RCC 7860 (cell line): ENCODE measurements at regions not wholly inside any gene's neighbourhood (a gene's known extent, or its start where the extent isn't known, plus 50 kb on each side); places are given as distances from the start of the nearest gene placed in this dataset.
"Not testable (repeated sequence)": the region's sequence is repeated elsewhere in the genome, so short reads cannot be mapped to it uniquely, and the experiment has no call there.

Experiments
- DNase-seq: peaks from one replicate; pipeline ENCODE4 v3.0.0-alpha.2; 2015; ENCODE audit warnings: low spot score
- FAIRE-seq: peaks from 2 replicates; lab custom pipeline; 2012; peaks lifted over from hg19 to GRCh38; lab: Jason Lieb, UNC

DNA sequence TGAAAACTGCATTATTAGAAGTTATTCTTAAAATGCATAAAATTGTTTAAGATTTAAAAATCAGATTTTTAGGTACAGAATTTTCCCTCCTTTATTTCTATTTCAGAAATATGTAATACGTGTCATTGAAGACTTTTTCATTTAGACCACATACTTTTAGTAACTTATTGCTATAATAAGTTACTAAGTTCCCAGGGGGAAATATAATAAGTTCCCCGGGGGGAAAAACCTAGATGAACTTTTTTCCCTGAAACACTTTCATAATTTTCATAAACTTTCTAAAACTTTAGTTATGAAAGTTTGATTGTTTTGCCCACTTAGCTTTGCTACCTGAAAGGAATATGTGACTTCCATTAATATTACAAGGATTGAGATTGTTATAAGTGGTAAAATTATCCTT, 1341.5 kb upstream of the IGFBP7 start:
- DNase-seq (no peak), FAIRE-seq (no peak)

GRCh38 chr4:58435871-58436270, 1325.7 kb upstream of the IGFBP7 start:
- FAIRE-seq: no peak

GRCh38 chr4:58413849-58414248, 1303.7 kb upstream of the IGFBP7 start:
- FAIRE-seq: no peak
- DNase-seq: no peak

More at GRCh38 chr4:58435871-58436270, 1325.7 kb upstream of the IGFBP7 start:
- DNase-seq: no peak

DNA sequence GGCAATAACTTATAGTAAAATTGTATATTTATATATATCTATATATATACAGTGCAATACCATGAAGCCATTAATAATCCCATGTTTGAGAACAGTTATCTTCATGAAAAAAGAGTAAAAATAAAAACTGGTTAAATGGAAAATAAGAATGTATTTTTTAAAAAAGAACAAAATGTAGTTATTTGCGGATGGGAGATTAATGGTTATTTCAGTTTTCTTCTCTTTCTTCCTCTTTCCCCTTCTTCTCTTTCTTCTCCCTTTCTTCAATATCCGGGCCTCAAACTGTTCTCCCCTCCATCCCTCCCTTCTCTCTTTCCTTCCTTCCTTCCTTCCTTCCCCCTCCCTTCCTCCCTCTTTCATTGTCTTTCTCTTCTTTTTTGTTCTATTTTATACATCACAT, 1301.7 kb upstream of the IGFBP7 start:
- DNase-seq: no peak
- FAIRE-seq: no peak

DNA sequence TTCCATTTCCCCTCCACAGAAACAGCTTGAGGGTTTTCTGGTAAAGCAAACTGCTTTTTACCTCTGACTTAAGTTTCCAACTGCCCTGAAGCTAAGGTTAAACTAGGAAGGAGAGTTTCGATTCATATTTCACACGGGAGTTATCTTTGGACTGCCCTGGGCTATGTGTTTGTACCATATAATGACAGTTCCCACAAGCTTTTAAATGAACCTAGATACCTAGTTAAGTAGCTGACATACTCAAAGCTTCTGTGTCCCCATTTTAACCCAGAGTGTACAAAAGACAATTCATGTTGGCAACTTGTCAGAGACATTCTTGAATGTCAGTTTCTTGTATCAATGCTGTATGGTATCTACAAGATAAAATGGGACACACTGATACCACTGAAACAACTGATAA, 1296.6 kb upstream of the IGFBP7 start:
- no peak for DNase-seq
- FAIRE-seq: no peak

GRCh38 chr4:58368221-58368620, 1258.0 kb upstream of the IGFBP7 start:
- DNase-seq (no peak), FAIRE-seq (no peak)

DNA sequence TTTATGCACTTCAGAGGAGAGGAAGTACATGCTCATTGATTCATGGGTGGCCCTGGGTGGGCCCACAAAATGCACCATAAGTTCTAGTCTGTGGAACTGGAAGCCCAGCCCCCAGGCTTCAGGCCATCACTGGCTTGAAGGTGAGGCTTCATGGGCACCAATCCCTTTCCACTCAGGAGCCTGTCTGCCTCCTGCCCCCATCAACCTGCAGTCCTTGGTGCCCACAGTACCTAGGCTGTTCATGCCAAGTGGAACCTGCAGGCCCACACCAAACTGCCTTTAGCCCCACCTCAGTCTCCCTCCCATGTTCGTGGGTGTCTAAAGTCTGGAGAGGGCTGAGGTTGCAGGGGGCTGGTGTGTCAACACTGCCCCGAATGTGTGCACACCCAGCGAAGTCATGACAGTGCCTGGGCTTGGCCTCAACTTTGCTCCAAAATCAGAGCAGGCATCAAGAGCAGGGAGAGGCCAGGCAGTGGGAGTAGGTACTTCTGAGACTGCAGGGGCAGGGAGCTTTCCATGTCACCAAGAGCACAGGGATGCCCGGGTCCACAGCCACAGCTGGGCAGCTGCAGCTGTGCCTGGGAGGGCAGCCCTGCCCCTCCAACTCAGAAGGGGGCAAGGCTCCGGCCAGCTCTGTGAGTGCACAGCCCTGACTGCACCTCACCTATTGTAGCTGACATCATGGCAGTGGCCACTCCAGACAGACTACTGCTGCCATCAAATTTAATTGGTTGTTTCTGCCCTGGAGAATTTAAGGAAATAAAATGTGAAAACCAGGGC, 1250.4 kb upstream of the IGFBP7 start:
- FAIRE-seq (no peak), DNase-seq (no peak)

GRCh38 chr4:58359590-58359989, 1249.4 kb upstream of the IGFBP7 start:
- no peak for FAIRE-seq
- no peak for DNase-seq

DNA sequence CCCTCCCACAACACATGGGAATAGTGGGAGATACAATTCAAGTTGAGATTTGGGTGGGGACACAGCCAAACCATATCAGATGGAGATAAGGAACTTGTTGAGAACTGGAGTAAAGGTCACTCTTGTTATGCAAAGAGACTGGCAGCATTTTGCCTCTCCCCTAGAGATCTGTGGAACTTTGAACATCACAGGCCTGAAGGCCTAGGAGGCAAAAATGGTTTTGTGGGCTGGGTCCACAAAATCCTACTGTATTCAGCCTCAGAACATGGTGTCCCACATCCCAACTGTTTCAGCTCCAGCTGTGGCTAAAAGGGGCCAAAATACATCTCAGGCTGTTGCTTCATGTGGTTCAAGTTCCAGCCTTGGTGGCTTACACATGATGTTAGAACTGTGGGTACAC, 1247.8 kb upstream of the IGFBP7 start:
- no peak for FAIRE-seq

GRCh38 chr4:58325070-58325469, 1214.9 kb upstream of the IGFBP7 start:
- FAIRE-seq: no peak
- DNase-seq: no peak

More for the DNA sequence above, 1247.8 kb upstream of the IGFBP7 start:
- no peak for DNase-seq

- DNase-seq: no peak
- FAIRE-seq: no peak
Observed at GRCh38 chr4:58313444-58313843, 1203.3 kb upstream of the IGFBP7 start.

GRCh38 chr4:58303456-58303855, 1193.3 kb upstream of the IGFBP7 start:
- DNase-seq (no peak), FAIRE-seq (no peak)

- FAIRE-seq (no peak), DNase-seq (no peak)
Observed at GRCh38 chr4:58301376-58301999, 1191.3 kb upstream of the IGFBP7 start.

GRCh38 chr4:58286335-58286734, 1176.2 kb upstream of the IGFBP7 start:
- no peak for FAIRE-seq
- no peak for DNase-seq

GRCh38 chr4:58280928-58281327, 1170.7 kb upstream of the IGFBP7 start:
- not testable (repeated sequence) for FAIRE-seq, DNase-seq

GRCh38 chr4:58275856-58276255, 1165.7 kb upstream of the IGFBP7 start:
- DNase-seq (no peak), FAIRE-seq (no peak)

- FAIRE-seq (no peak), DNase-seq (no peak)
Observed at GRCh38 chr4:58274553-58274952, 1164.4 kb upstream of the IGFBP7 start.

DNA sequence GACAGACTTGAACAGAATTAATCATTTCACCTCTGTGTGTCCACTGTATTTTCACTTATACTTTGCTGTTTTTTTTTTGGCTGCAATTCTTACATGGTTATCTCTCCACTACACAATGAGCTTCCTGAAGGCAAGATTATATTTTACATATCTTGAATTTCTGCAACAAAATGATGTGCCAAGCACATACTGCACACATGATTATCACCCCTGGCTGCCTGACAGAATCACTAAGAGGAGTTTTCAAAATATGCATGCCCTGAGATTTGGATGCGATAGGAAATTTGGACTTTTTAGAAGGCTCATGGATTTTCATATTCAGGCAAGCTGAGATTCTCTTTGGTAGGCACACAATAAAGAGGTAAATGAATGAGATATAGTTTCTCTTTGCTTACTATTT, 1162.1 kb upstream of the IGFBP7 start:
- no peak for FAIRE-seq
- no peak for DNase-seq

- FAIRE-seq (no peak), DNase-seq (no peak)
Observed at GRCh38 chr4:58265734-58266133, 1155.5 kb upstream of the IGFBP7 start.

- FAIRE-seq (no peak), DNase-seq (peak; percentile 7)
Observed at GRCh38 chr4:58261526-58261925, 1151.3 kb upstream of the IGFBP7 start.

- DNase-seq (no peak), FAIRE-seq (no peak)
Observed at GRCh38 chr4:58254291-58254690, 1144.1 kb upstream of the IGFBP7 start.

GRCh38 chr4:58252656-58253055, 1142.5 kb upstream of the IGFBP7 start:
- FAIRE-seq: no peak

More at GRCh38 chr4:58252656-58253055, 1142.5 kb upstream of the IGFBP7 start:
- no peak for DNase-seq
